ENCODE measurements at regions not wholly inside any gene's neighbourhood (a gene's known extent, or its start where the extent isn't known, plus 50 kb on each side); places are given as distances from the start of the nearest gene placed in this dataset.

GRCh38 chr14:71824816-71825215 is 107.4 kb upstream of the RGS6 start:
- no peak overlapping the region for H3K4me3 ChIP-seq (ENCODE audit: low read length)
- no peak for TF ChIP-seq CTCF (conservative IDR thresholded peaks at IDR 0.05; ENCODE audit: low read length)
- no peak for DNase-seq (ENCODE audit: low read depth)

- no peak for DNase-seq (ENCODE audit: low read depth)
- H3K4me3 ChIP-seq (ENCODE audit: low read length), result no peak overlapping the region
- no peak for TF ChIP-seq CTCF (conservative IDR thresholded peaks at IDR 0.05; ENCODE audit: low read length)
Observed at GRCh38 chr14:71833476-71833875, 98.8 kb upstream of the RGS6 start.

GRCh38 chr14:71834284-71835204 is 97.7 kb upstream of the RGS6 start:
- TF ChIP-seq CTCF (conservative IDR thresholded peaks at IDR 0.05; ENCODE audit: low read length), result no peak
- no peak overlapping the region for H3K4me3 ChIP-seq (ENCODE audit: low read length)

DNA sequence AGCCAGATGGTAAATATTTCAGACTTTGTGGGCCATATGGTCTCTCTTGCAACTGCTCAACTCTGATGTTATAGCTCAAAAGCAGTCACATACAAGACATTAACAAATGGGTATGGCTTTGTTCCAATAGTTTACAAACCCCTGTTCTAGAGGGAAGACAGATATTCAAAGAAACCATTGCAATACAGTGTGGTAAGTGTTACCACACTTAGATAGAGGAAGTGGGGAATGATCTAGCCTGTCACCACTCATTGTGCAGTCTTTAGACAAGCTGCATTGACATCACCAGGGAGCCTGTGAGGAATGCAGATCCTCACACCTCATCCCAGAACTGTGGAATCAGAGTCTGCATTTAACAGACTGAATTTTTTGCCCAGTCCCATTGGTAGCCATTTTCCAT is 80.0 kb upstream of the RGS6 start:
- TF ChIP-seq CTCF (conservative IDR thresholded peaks at IDR 0.05; ENCODE audit: low read length), result no peak
- H3K4me3 ChIP-seq (ENCODE audit: low read length), result no peak overlapping the region
- DNase-seq (ENCODE audit: low read depth), result no peak

More at GRCh38 chr14:71834284-71835204, 97.7 kb upstream of the RGS6 start:
- DNase-seq (ENCODE audit: low read depth), result no peak

DNA sequence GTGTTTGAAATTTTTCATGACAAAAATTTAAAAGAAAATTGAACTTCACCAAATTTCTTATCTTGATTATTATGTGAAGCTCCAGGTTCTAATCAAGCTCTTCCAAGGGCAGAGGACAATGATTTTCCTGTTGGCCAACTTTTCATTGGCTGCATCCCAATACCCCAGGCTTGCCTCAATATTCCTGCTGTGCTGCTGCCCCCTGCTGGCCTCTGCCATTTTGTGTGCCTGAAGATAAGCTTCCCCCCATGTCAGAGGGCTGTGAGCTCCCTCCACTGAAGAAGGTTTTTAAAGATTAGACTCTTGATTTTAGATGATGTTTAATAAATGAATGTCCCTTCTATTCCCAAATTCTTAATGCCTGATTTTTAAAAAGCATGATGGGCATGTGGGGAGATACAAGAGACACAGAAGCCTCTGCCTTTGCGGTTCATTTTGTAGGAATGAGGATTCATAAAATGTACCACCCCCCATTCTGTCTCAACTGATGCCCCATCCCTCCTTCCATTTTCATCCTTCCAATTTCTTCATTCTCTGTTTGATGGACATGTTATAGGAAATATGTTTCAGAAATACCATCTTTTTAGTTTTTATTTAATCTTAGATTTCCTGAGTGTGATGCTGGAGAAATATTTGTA is 76.7 kb upstream of the RGS6 start:
- peak; percentile 87 for TF ChIP-seq CTCF (conservative IDR thresholded peaks at IDR 0.05; ENCODE audit: low read length)
- peak; percentile 73 for DNase-seq (ENCODE audit: low read depth)
- no peak overlapping the region for H3K4me3 ChIP-seq (ENCODE audit: low read length)

GRCh38 chr14:71856199-71856919 is 75.9 kb upstream of the RGS6 start:
- TF ChIP-seq CTCF (conservative IDR thresholded peaks at IDR 0.05; ENCODE audit: low read length), result no peak
- DNase-seq (ENCODE audit: low read depth), result no peak
- H3K4me3 ChIP-seq (ENCODE audit: low read length), result no peak overlapping the region
